ENCODE measurements at regions not wholly inside any gene's neighbourhood (a gene's known extent, or its start where the extent isn't known, plus 50 kb on each side); places are given as distances from the start of the nearest gene placed in this dataset.

DNA sequence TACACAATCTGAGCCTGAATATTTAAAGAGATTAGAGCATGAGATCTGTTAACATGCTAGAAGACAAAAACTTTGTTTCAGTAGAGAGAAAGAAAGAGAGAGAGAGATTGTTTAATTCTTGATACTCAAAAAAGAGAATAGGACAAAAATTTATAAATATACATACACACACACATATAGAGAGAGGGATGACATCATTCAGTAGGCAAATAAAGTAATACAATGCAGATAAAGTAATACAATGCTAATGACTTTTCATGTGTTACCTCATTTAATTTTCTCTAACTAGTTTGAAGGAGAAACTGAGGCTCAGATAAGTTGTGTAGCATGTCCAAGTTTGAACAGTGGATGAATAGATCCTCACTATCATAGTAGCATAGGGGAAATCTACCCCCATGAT, 286.4 kb downstream of the CMPK2 start:
- Histone ChIP-seq H3K4me3 (no peak overlapping the region), H3K27ac (no peak overlapping the region)

- no peak overlapping the region for H3K4me3 ChIP-seq
- H3K27ac ChIP-seq = no peak overlapping the region
These were observed 284.7 kb downstream of the CMPK2 start for GRCh38 chr2:6580982-6581381.

- Histone ChIP-seq H3K4me3 (no peak overlapping the region), H3K27ac (no peak overlapping the region)
These were observed 276.6 kb downstream of the CMPK2 start for GRCh38 chr2:6589150-6589549.

DNA sequence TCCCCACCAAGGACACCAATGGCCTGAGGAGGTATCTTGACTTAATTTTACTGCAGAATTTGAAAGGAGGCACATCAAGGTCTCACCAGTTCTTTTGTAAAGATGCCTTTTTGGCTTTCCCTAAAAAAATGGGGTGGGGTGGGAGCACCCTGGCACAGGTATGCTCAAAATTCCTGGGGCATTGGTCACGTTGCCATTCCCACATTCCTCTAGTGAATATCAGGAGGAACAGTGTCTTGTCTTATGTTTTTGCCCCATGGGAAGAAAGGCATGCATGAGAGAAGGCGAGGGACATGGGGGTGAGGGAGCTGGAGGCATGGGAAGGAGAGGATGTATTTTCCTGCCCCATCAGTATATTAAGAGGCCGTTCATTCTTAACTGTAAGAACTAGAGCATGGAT, 275.3 kb downstream of the CMPK2 start:
- H3K27ac ChIP-seq = no peak overlapping the region
- H3K4me3 ChIP-seq = no peak overlapping the region

DNA sequence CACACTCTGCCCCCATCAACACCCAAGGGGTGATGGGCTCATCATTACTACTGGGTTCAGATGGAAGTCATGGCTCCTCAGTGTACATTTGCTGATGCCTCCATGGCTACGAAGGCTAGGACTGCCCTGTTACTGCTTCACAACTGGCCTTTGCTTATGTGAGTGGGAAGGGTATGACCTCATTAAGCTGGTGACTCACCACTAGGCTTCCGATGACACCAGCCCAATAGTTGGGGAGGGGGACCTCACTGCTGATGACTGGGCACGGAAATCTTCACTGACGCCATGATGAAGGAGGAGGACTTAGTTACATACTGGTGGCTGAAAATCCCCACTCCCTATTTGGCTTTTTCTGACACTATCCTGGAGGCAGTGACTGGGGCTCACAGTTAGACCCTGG, 263.2 kb downstream of the CMPK2 start:
- Histone ChIP-seq H3K4me3 (no peak overlapping the region), H3K27ac (no peak overlapping the region)

- Histone ChIP-seq H3K4me3 (no peak overlapping the region), H3K27ac (no peak overlapping the region)
These were observed 259.7 kb downstream of the CMPK2 start for GRCh38 chr2:6605836-6606505.

- Histone ChIP-seq H3K27ac (no peak overlapping the region), H3K4me3 (no peak overlapping the region)
These were observed 247.9 kb downstream of the CMPK2 start for GRCh38 chr2:6617794-6618193.

- no peak overlapping the region for H3K27ac ChIP-seq
- H3K4me3 ChIP-seq = no peak overlapping the region
These were observed 247.5 kb downstream of the CMPK2 start for GRCh38 chr2:6618201-6618600.

- no peak overlapping the region for H3K27ac ChIP-seq
- H3K4me3 ChIP-seq = no peak overlapping the region
These were observed 242.0 kb downstream of the CMPK2 start for GRCh38 chr2:6623746-6624145.

DNA sequence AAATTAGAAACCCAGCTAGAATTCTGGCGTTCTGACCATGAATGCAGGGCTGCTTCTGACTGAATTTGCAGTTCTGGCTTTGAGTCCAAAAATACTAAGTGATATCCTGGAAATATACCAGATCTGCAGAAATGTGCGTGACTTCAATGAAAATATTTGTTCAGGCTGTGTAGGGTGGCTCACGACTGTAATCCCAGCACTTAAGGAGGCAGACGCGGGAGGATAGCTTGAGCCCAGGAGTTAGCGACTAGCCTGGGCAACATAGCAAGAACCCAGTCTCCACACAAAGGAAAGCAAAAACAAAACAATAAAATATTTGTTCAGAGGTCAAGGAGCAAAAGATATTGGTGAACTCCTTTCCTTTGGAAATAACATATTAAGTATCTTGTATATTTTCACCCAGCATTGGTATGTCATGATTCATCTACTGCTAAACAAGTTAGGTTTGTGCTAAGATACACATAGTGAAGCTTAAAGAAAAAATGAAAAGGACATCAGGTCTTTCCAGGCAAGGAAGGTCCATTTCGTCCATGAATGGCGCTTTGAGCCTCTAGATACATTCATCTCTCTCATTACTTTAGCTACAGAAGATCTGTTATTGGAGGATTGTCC, 239.2 kb downstream of the CMPK2 start:
- no peak overlapping the region for H3K4me3 ChIP-seq
- no peak overlapping the region for H3K27ac ChIP-seq

- Histone ChIP-seq H3K4me3 (no peak overlapping the region), H3K27ac (no peak overlapping the region)
These were observed 238.4 kb downstream of the CMPK2 start for GRCh38 chr2:6627316-6627715.

GRCh38 chr2:6630209-6630608, 235.5 kb downstream of the CMPK2 start:
- H3K4me3 ChIP-seq = no peak overlapping the region
- H3K27ac ChIP-seq = no peak overlapping the region

GRCh38 chr2:6635296-6635695, 230.4 kb downstream of the CMPK2 start:
- no peak overlapping the region for H3K4me3 ChIP-seq
- no peak overlapping the region for H3K27ac ChIP-seq

- Histone ChIP-seq H3K27ac (no peak overlapping the region), H3K4me3 (no peak overlapping the region)
These were observed 228.4 kb downstream of the CMPK2 start for GRCh38 chr2:6637330-6637729.

GRCh38 chr2:6639929-6640620, 225.6 kb downstream of the CMPK2 start:
- no peak overlapping the region for H3K27ac ChIP-seq
- H3K4me3 ChIP-seq = no peak overlapping the region

- Histone ChIP-seq H3K4me3 (no peak overlapping the region), H3K27ac (no peak overlapping the region)
These were observed 225.1 kb downstream of the CMPK2 start for GRCh38 chr2:6640621-6641015.

GRCh38 chr2:6641956-6642355, 223.8 kb downstream of the CMPK2 start:
- H3K4me3 ChIP-seq = no peak overlapping the region
- no peak overlapping the region for H3K27ac ChIP-seq

- H3K4me3 ChIP-seq = no peak overlapping the region
- H3K27ac ChIP-seq = no peak overlapping the region
These were observed 221.4 kb downstream of the CMPK2 start for GRCh38 chr2:6644261-6644660.

DNA sequence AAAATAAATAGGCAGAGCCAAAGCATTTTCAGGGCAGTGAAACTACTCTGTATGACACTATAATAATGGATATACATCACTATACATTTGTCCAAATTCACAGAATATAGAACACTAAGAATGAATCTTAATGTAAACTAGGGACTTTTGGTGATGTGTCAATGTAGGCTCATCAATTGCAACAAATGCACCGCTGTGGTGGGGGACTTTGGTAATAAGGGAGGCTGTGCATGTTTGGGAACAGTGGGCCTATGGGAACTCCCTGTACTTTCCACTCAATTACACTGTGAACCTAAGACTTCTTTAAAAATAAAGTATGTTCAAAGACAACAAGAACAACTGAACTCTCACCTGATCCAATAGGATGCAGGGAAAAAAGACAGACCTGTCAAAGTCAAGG, 220.7 kb downstream of the CMPK2 start:
- Histone ChIP-seq H3K4me3 (no peak overlapping the region), H3K27ac (no peak overlapping the region)

DNA sequence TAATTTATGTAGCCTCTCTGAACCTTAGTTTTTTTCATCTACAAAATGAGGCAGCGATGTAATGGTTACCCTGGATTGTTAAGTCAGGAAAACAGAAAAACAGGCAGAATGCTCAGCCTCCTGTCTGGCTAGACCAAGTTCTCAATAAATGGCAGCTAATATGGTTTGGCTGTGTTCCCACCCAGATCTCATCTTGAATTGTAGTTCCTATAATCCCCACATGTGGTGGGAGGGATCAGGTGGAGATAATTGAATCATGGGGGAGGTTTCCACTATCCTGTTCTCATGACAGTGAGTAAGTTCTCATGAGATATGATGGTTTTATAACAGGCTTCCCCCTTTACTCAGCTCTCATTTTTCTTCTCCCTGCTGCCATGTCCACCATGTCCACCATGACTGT, 220.0 kb downstream of the CMPK2 start:
- no peak overlapping the region for H3K27ac ChIP-seq
- H3K4me3 ChIP-seq = no peak overlapping the region

- Histone ChIP-seq H3K4me3 (no peak overlapping the region), H3K27ac (no peak overlapping the region)
These were observed 218.7 kb downstream of the CMPK2 start for GRCh38 chr2:6647046-6647445.

Measured in skin epidermis (tissue), 12 donors.